ENCODE measurements at regions not wholly inside any gene's neighbourhood (a gene's known extent, or its start where the extent isn't known, plus 50 kb on each side); places are given as distances from the start of the nearest gene placed in this dataset.

GRCh38 chr12:25752710-25753309, 199.7 kb upstream of the LMNTD1 start:
- no peak overlapping the region for H3K4me3 ChIP-seq (ENCODE audit: low read depth, low read length)
- TF ChIP-seq CTCF (IDR thresholded peaks at IDR 0.05; ENCODE audit: low read depth, low read length) = no peak

- H3K4me3 ChIP-seq (ENCODE audit: low read depth, low read length) = no peak overlapping the region
- no peak for TF ChIP-seq CTCF (IDR thresholded peaks at IDR 0.05; ENCODE audit: low read depth, low read length)
Observed at GRCh38 chr12:25755136-25755970, 202.3 kb upstream of the LMNTD1 start.

- H3K4me3 ChIP-seq (ENCODE audit: low read depth, low read length) = no peak overlapping the region
- TF ChIP-seq CTCF (IDR thresholded peaks at IDR 0.05; ENCODE audit: low read depth, low read length) = no peak
Observed at GRCh38 chr12:25755971-25756260, 202.6 kb upstream of the RASSF8 start.

- no peak overlapping the region for H3K4me3 ChIP-seq (ENCODE audit: low read depth, low read length)
- TF ChIP-seq CTCF (IDR thresholded peaks at IDR 0.05; ENCODE audit: low read depth, low read length) = no peak
Observed at GRCh38 chr12:25757037-25757665, 201.3 kb upstream of the RASSF8 start.

- no peak for TF ChIP-seq CTCF (IDR thresholded peaks at IDR 0.05; ENCODE audit: low read depth, low read length)
- no peak overlapping the region for H3K4me3 ChIP-seq (ENCODE audit: low read depth, low read length)
Observed at GRCh38 chr12:25759752-25760151, 198.7 kb upstream of the RASSF8 start.

GRCh38 chr12:25761356-25761755, 197.1 kb upstream of the RASSF8 start:
- TF ChIP-seq CTCF (IDR thresholded peaks at IDR 0.05; ENCODE audit: low read depth, low read length) = no peak
- no peak overlapping the region for H3K4me3 ChIP-seq (ENCODE audit: low read depth, low read length)

GRCh38 chr12:25764409-25764808, 194.1 kb upstream of the RASSF8 start:
- no peak overlapping the region for H3K4me3 ChIP-seq (ENCODE audit: low read depth, low read length)
- no peak for TF ChIP-seq CTCF (IDR thresholded peaks at IDR 0.05; ENCODE audit: low read depth, low read length)
